H9 (cell line): ENCODE measurements at regions not wholly inside any gene's neighbourhood (a gene's known extent, or its start where the extent isn't known, plus 50 kb on each side); places are given as distances from the start of the nearest gene placed in this dataset.

ENCODE experiments used
- DNase-seq: peaks from one replicate; pipeline ENCODE4 v3.0.0-alpha.2; 2017
- H2AFZ ChIP-seq: one replicate; pipeline ENCODE4 v1.6.1; 2013; ENCODE audit warnings: mild to moderate bottlenecking, low read length, control low read depth, moderate library complexity
- H2AK5ac ChIP-seq: 2 replicates; pipeline ENCODE4 v1.6.1; 2013; ENCODE audit warnings: low read length, control low read depth, mixed read lengths; ENCODE audit not compliant: insufficient read length
- H2BK120ac ChIP-seq: one replicate; pipeline ENCODE4 v1.6.1; 2013; ENCODE audit warnings: low read depth, mild to moderate bottlenecking, low read length, control low read depth, inconsistent platforms; ENCODE audit not compliant: poor library complexity, severe bottlenecking
- H2BK12ac ChIP-seq: 2 replicates; pipeline ENCODE4 v1.6.1; 2013; ENCODE audit warnings: low read length, control low read depth, mixed read lengths, low read depth; ENCODE audit not compliant: insufficient read length
- H2BK15ac ChIP-seq: 2 replicates; pipeline ENCODE4 v1.6.1; 2013; ENCODE audit warnings: low read depth, low read length, control low read depth
- H2BK20ac ChIP-seq: one replicate; pipeline ENCODE4 v1.6.1; 2013; ENCODE audit warnings: low read depth, mild to moderate bottlenecking, low read length, control low read depth, inconsistent platforms; ENCODE audit not compliant: poor library complexity, severe bottlenecking
- H2BK5ac ChIP-seq: 2 replicates; pipeline ENCODE4 v1.6.1; 2013; ENCODE audit warnings: low read length, control low read depth, mixed read lengths; ENCODE audit not compliant: insufficient read length
- H3K14ac ChIP-seq: 2 replicates; pipeline ENCODE4 v1.6.1; 2013; ENCODE audit warnings: low read length, control low read depth; ENCODE audit not compliant: insufficient read depth
- H3K18ac ChIP-seq: 2 replicates; pipeline ENCODE4 v1.6.1; 2013; ENCODE audit warnings: low read depth, mild to moderate bottlenecking, mixed read lengths, low read length, control low read depth; ENCODE audit not compliant: insufficient read length
- H3K23ac ChIP-seq: 2 replicates; pipeline ENCODE4 v1.6.1; 2013; ENCODE audit warnings: low read length, control low read depth, mixed read lengths, low read depth; ENCODE audit not compliant: insufficient read length
- H3K23me2 ChIP-seq: 2 replicates; pipeline ENCODE4 v1.6.1; 2013; ENCODE audit warnings: low read depth, mild to moderate bottlenecking, mixed read lengths, low read length, control low read depth; ENCODE audit not compliant: insufficient read length, poor library complexity, severe bottlenecking
- H3K27ac ChIP-seq: 2 replicates; pipeline ENCODE4 v1.5.1; 2013; ENCODE audit warnings: low read length, control low read depth, mixed read lengths, low read depth; ENCODE audit not compliant: insufficient read length
- H3K27me3 ChIP-seq: 2 replicates; pipeline ENCODE4 v1.6.1; 2013; ENCODE audit warnings: low read length, control low read depth, inconsistent platforms; ENCODE audit not compliant: insufficient read depth
- H3K4ac ChIP-seq: 2 replicates; pipeline ENCODE4 v1.6.1; 2013; ENCODE audit warnings: low read depth, mild to moderate bottlenecking, control low read depth, inconsistent platforms, low read length, moderate library complexity
- H3K4me1 ChIP-seq: 2 replicates; pipeline ENCODE4 v1.6.1; 2013; ENCODE audit warnings: low read length, control low read depth, inconsistent platforms; ENCODE audit not compliant: insufficient read depth
- H3K4me2 ChIP-seq: 2 replicates; pipeline ENCODE4 v1.6.1; 2013; ENCODE audit warnings: low read length, control low read depth, mixed read lengths; ENCODE audit not compliant: insufficient read length, insufficient read depth
- H3K56ac ChIP-seq: 2 replicates; pipeline ENCODE4 v1.6.1; 2013; ENCODE audit warnings: low read depth, mild to moderate bottlenecking, mixed read lengths, low read length, control low read depth; ENCODE audit not compliant: insufficient read length
- H3K79me1 ChIP-seq: 2 replicates; pipeline ENCODE4 v1.6.1; 2013; ENCODE audit warnings: low read depth, mild to moderate bottlenecking, moderate library complexity, low read length, control low read depth, inconsistent platforms; ENCODE audit not compliant: insufficient read depth, poor library complexity, severe bottlenecking
- H3K79me2 ChIP-seq: 2 replicates; pipeline ENCODE4 v1.6.1; 2013; ENCODE audit warnings: low read length, control low read depth, inconsistent platforms; ENCODE audit not compliant: insufficient read depth
- H3K9ac ChIP-seq: 2 replicates; pipeline ENCODE4 v1.6.1; 2013; ENCODE audit warnings: low read length, control low read depth, mixed read lengths; ENCODE audit not compliant: insufficient read length; ENCODE audit errors: extremely low read depth
- H3K9me3 ChIP-seq: one replicate; pipeline ENCODE4 v1.6.1; 2013; ENCODE audit warnings: low read depth, low read length, inconsistent platforms; ENCODE audit not compliant: control insufficient read depth
- H3T11ph ChIP-seq: one replicate; pipeline ENCODE4 v1.6.1; 2013; ENCODE audit warnings: mild to moderate bottlenecking, low read length, control low read depth, inconsistent platforms
- H4K20me1 ChIP-seq: one replicate; pipeline ENCODE4 v1.6.1; 2013; ENCODE audit not compliant: control insufficient read depth, insufficient read length, insufficient read depth
- H4K5ac ChIP-seq: 2 replicates; pipeline ENCODE4 v1.6.1; 2013; ENCODE audit warnings: low read depth, mild to moderate bottlenecking, mixed read lengths, low read length, control low read depth; ENCODE audit not compliant: insufficient read length
- H4K8ac ChIP-seq: replicated peaks from 2 replicates; pipeline ENCODE4 v1.6.1; 2013; ENCODE audit warnings: low read length, control low read depth, mixed read lengths, low read depth; ENCODE audit not compliant: insufficient read length
- H4K91ac ChIP-seq: 2 replicates; pipeline ENCODE4 v1.6.1; 2013; ENCODE audit warnings: low read depth, mild to moderate bottlenecking, moderate library complexity, mixed read lengths, low read length, control low read depth; ENCODE audit not compliant: insufficient read length
- H3K27ac Mint-ChIP-seq, 3 experiments: 2 replicates in 2 of 3; 3 replicates in 1 of 3; pipeline ENCODE4 v1.8.0; 2020 to 2021; ENCODE audit warnings: mixed read lengths in 3 of 3, mild to moderate bottlenecking in 1 of 3, moderate library complexity in 1 of 3
- H3K27me3 Mint-ChIP-seq: 2 replicates; pipeline ENCODE4 v1.8.0; 2021; ENCODE audit warnings: low read depth, mild to moderate bottlenecking, moderate library complexity, mixed read lengths
- H3K36me3 Mint-ChIP-seq, 3 experiments: 2 replicates in 2 of 3; 3 replicates in 1 of 3; pipeline ENCODE4 v1.8.0; 2020 to 2021; ENCODE audit warnings: low read depth in 3 of 3, mixed read lengths in 3 of 3; ENCODE audit not compliant: insufficient read depth in 1 of 3
- H3K4me1 Mint-ChIP-seq, 2 experiments: 2 replicates each; pipeline ENCODE4 v1.8.0; 2020; ENCODE audit warnings: mixed read lengths in 2 of 2
- H3K4me3 Mint-ChIP-seq, 2 experiments: 2 replicates in 1 of 2; 3 replicates in 1 of 2; pipeline ENCODE4 v1.8.0; 2020 to 2021; ENCODE audit warnings: mild to moderate bottlenecking in 2 of 2, mixed read lengths in 2 of 2, moderate library complexity in 1 of 2
- H3K9me3 Mint-ChIP-seq, 2 experiments: 2 replicates in 1 of 2; 3 replicates in 1 of 2; pipeline ENCODE4 v1.8.0; 2020; ENCODE audit warnings: mild to moderate bottlenecking in 2 of 2, mixed read lengths in 2 of 2, moderate library complexity in 1 of 2
- WGBS: extraction: QIAGEN DNeasy Blood & Tissue Kit; methylation state at CpG from one replicate; pipeline ENCODE4 v1.1.7; 2013; ENCODE audit warnings: missing lambda C conversion rate, low lambda C conversion rate, mixed read lengths; ENCODE audit not compliant: insufficient read length; ENCODE audit errors: extremely low coverage; 5-methylcytosine and 5-hydroxymethylcytosine counted together
- TF ChIP-seq, protein P1 (sequence below): fragments of 200-600 bp; sonication (generic); conservative IDR thresholded peaks from 3 replicates; pipeline ENCODE4 v1.8.0; 2021; ENCODE audit warnings: antibody characterized with exemption, mild to moderate bottlenecking

DNA sequence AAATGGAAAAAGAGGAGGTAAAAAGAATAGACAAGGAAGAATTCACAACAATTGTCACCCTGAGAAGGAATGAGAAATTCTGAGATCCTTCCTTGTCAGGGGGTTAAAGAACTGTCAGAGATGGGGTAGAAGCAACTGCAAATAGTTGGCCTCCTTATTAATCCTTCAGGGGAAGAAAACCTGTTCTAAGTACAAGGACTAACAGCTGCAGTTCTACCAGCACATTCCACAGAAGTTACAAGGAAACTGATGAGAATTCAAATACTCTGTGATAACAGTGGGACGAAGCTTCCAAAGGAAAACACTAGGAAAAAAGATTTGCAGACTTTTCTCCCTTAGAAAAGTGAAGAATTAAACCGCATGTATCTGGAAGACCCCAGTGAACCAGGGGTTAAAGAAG, 93.7 kb downstream of the OR2K2 start:
- no peaks in the 10 kb centered on the region for H3K9me3 Mint-ChIP-seq
- H2BK15ac ChIP-seq: no peak overlapping the region
- H2AK5ac ChIP-seq: no peak overlapping the region
- no peak overlapping the region for H3K9ac ChIP-seq
- no peaks in the 10 kb centered on the region for H4K20me1 ChIP-seq
- H4K8ac ChIP-seq: no peak overlapping the region
- no peak overlapping the region for H2BK12ac ChIP-seq
- H3K56ac ChIP-seq: no peak overlapping the region
- H2BK5ac ChIP-seq: no peak overlapping the region
- no CpG with 5 or more reads among the region's 2 CpGs for WGBS
- H3T11ph ChIP-seq: no peak overlapping the region
- no peak overlapping the region for H3K18ac ChIP-seq
- no peak overlapping the region for H2BK120ac ChIP-seq
- DNase-seq: no peak
- H4K5ac ChIP-seq: no peak overlapping the region
- H3K4ac ChIP-seq: no peak overlapping the region
- H4K91ac ChIP-seq: no peak overlapping the region
- no peaks in the 10 kb centered on the region for H3K27me3 ChIP-seq
- no peak overlapping the region for H3K23ac ChIP-seq
- no peaks in the 10 kb centered on the region for H3K9me3 ChIP-seq
- TF ChIP-seq, protein P1, sequence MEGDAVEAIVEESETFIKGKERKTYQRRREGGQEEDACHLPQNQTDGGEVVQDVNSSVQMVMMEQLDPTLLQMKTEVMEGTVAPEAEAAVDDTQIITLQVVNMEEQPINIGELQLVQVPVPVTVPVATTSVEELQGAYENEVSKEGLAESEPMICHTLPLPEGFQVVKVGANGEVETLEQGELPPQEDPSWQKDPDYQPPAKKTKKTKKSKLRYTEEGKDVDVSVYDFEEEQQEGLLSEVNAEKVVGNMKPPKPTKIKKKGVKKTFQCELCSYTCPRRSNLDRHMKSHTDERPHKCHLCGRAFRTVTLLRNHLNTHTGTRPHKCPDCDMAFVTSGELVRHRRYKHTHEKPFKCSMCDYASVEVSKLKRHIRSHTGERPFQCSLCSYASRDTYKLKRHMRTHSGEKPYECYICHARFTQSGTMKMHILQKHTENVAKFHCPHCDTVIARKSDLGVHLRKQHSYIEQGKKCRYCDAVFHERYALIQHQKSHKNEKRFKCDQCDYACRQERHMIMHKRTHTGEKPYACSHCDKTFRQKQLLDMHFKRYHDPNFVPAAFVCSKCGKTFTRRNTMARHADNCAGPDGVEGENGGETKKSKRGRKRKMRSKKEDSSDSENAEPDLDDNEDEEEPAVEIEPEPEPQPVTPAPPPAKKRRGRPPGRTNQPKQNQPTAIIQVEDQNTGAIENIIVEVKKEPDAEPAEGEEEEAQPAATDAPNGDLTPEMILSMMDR: no peak
- no peaks in the 10 kb centered on the region for H3K79me1 ChIP-seq
- H3K36me3 Mint-ChIP-seq: no peaks in the 10 kb centered on the region
- no peaks in the 10 kb centered on the region for H3K79me2 ChIP-seq
- peaks cover 21 to 25% of the 10 kb centered on the region in 2 experiments for H3K4me1 Mint-ChIP-seq
- H3K4me2 ChIP-seq: no peak overlapping the region
- H3K4me1 ChIP-seq: peaks cover 8% of the 10 kb centered on the region; the same call in 1 of the 2 replicates
- no peak overlapping the region for H3K27ac ChIP-seq
- no peak overlapping the region for H3K14ac ChIP-seq
- H3K23me2 ChIP-seq: no peaks in the 10 kb centered on the region
- H2AFZ ChIP-seq: no peak overlapping the region
- H3K27ac Mint-ChIP-seq: no peak overlapping the region
- no peak overlapping the region for H2BK20ac ChIP-seq
- no peak overlapping the region for H3K4me3 Mint-ChIP-seq
- H3K27me3 Mint-ChIP-seq: no peaks in the 10 kb centered on the region
